ENCODE measurements at regions not wholly inside any gene's neighbourhood (a gene's known extent, or its start where the extent isn't known, plus 50 kb on each side); places are given as distances from the start of the nearest gene placed in this dataset.

DNA sequence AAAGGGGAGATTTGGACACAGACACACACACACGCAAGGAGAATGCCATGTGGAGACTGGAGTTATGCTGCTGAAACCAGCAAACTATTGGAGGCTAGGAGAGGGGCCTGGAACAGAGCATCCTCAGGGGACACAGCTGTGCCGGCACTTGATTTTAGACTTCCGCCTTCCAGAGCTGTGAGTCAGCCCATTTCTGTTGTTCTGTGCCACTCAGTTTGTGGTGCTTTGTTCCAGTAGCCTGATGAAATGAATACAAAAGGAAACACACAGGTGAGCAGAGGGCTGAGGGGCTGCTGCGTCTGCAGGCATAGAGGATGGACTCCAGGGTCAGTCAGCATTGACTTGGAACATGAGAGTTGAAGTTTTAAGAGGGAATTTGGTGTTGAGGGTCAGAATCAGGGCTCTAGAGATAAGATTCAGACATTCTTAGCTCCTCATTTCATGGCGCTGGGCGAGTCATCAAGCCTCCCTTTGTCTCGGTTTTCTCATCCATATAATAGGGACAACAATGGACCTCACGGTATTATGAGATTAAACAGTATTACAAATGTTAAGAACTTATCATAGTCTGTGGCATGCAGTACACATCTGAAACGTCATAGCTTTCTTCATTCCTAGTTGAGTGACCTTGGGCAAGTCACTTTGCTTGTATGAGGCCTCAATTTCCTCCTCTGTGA lies 191.0 kb downstream of the MIAT start:
- TF ChIP-seq ZNF565 (CRISPR knock-in tag; conservative IDR thresholded peaks at IDR 0.05; ENCODE audit: low read depth), result no peak
- ATAC-seq, result no peak

DNA sequence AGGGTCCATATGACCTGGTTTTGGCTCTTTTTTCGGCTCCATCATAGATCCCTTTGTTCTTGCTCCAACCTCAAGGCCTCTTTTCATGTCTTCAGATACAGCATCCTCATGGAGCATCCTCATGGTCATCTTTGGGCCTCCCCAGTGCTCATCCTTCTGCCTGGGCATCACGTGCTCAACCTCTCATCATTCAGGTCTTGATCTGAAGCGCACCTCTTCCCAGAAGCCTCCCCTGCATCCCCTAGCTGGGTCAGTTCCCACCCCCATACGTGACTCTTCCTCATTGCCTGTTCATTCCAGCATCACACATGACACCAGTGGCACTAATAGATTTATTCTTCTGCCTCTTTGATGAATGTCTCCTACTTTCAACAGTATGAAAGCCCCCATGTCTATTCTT lies 192.2 kb downstream of the MIAT start:
- TF ChIP-seq, protein P1, sequence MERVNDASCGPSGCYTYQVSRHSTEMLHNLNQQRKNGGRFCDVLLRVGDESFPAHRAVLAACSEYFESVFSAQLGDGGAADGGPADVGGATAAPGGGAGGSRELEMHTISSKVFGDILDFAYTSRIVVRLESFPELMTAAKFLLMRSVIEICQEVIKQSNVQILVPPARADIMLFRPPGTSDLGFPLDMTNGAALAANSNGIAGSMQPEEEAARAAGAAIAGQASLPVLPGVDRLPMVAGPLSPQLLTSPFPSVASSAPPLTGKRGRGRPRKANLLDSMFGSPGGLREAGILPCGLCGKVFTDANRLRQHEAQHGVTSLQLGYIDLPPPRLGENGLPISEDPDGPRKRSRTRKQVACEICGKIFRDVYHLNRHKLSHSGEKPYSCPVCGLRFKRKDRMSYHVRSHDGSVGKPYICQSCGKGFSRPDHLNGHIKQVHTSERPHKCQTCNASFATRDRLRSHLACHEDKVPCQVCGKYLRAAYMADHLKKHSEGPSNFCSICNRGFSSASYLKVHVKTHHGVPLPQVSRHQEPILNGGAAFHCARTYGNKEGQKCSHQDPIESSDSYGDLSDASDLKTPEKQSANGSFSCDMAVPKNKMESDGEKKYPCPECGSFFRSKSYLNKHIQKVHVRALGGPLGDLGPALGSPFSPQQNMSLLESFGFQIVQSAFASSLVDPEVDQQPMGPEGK (CRISPR knock-in tag; IDR thresholded peaks at IDR 0.05; ENCODE audit: borderline replicate concordance), result no peak
- TF ChIP-seq ISL1 (CRISPR knock-in tag; IDR thresholded peaks at IDR 0.05), result no peak
- no peak for TF ChIP-seq ZNF565 (CRISPR knock-in tag; conservative IDR thresholded peaks at IDR 0.05; ENCODE audit: low read depth)
- no peak for TF ChIP-seq TOX (CRISPR knock-in tag; IDR thresholded peaks at IDR 0.05; ENCODE audit: borderline replicate concordance)
- TF ChIP-seq, protein P2, sequence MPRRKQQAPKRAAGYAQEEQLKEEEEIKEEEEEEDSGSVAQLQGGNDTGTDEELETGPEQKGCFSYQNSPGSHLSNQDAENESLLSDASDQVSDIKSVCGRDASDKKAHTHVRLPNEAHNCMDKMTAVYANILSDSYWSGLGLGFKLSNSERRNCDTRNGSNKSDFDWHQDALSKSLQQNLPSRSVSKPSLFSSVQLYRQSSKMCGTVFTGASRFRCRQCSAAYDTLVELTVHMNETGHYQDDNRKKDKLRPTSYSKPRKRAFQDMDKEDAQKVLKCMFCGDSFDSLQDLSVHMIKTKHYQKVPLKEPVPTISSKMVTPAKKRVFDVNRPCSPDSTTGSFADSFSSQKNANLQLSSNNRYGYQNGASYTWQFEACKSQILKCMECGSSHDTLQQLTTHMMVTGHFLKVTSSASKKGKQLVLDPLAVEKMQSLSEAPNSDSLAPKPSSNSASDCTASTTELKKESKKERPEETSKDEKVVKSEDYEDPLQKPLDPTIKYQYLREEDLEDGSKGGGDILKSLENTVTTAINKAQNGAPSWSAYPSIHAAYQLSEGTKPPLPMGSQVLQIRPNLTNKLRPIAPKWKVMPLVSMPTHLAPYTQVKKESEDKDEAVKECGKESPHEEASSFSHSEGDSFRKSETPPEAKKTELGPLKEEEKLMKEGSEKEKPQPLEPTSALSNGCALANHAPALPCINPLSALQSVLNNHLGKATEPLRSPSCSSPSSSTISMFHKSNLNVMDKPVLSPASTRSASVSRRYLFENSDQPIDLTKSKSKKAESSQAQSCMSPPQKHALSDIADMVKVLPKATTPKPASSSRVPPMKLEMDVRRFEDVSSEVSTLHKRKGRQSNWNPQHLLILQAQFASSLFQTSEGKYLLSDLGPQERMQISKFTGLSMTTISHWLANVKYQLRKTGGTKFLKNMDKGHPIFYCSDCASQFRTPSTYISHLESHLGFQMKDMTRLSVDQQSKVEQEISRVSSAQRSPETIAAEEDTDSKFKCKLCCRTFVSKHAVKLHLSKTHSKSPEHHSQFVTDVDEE (CRISPR knock-in tag; IDR thresholded peaks at IDR 0.05), result no peak
- TF ChIP-seq, protein P3, sequence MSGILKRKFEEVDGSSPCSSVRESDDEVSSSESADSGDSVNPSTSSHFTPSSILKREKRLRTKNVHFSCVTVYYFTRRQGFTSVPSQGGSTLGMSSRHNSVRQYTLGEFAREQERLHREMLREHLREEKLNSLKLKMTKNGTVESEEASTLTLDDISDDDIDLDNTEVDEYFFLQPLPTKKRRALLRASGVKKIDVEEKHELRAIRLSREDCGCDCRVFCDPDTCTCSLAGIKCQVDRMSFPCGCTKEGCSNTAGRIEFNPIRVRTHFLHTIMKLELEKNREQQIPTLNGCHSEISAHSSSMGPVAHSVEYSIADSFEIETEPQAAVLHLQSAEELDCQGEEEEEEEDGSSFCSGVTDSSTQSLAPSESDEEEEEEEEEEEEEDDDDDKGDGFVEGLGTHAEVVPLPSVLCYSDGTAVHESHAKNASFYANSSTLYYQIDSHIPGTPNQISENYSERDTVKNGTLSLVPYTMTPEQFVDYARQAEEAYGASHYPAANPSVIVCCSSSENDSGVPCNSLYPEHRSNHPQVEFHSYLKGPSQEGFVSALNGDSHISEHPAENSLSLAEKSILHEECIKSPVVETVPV (CRISPR knock-in tag; IDR thresholded peaks at IDR 0.05), result no peak
- no peak for TF ChIP-seq ZFP3 (CRISPR knock-in tag; IDR thresholded peaks at IDR 0.05)
- no peak for TF ChIP-seq BACH2 (CRISPR knock-in tag; IDR thresholded peaks at IDR 0.05; ENCODE audit: borderline replicate concordance)
- TF ChIP-seq ZNF70 (CRISPR knock-in tag; IDR thresholded peaks at IDR 0.05), result no peak
- TF ChIP-seq ZC3H10 (CRISPR knock-in tag; IDR thresholded peaks at IDR 0.05), result no peak
- no peak for TF ChIP-seq RARB (CRISPR knock-in tag; IDR thresholded peaks at IDR 0.05)
- TF ChIP-seq CSDC2 (CRISPR knock-in tag; IDR thresholded peaks at IDR 0.05), result no peak
- TF ChIP-seq SNAI2 (CRISPR knock-in tag; IDR thresholded peaks at IDR 0.05), result no peak
- ATAC-seq, result no peak

DNA sequence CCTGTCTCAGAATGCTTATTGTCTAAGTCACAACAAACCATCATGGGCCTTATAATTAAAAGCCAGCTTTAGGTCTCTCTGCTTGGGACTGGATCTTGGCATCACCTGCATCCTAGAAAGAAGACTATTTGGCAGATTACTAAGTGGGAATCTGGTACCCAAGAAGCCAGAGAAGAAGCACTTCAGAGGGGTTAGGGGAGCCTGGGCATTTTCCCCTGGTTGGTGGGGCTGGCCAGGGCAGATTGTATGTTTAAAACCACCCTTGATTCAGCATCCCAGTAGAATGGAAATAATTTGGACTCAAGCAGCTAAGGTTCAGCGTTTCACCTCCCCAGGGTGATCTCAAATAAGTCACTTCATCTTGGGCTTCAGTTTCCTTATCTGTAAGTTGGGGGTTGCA lies 193.7 kb downstream of the MIAT start:
- no peak for TF ChIP-seq GLIS3 (CRISPR knock-in tag; IDR thresholded peaks at IDR 0.05)
- TF ChIP-seq CSDC2 (CRISPR knock-in tag; IDR thresholded peaks at IDR 0.05), result no peak
- no peak for TF ChIP-seq PPARA (CRISPR knock-in tag; IDR thresholded peaks at IDR 0.05; ENCODE audit: borderline replicate concordance)
- TF ChIP-seq OSR1 (CRISPR knock-in tag; IDR thresholded peaks at IDR 0.05), result no peak
- TF ChIP-seq ZC3H10 (CRISPR knock-in tag; IDR thresholded peaks at IDR 0.05), result no peak
- no peak for TF ChIP-seq BACH2 (CRISPR knock-in tag; IDR thresholded peaks at IDR 0.05; ENCODE audit: borderline replicate concordance)
- no peak for TF ChIP-seq ZNF8 (CRISPR knock-in tag; IDR thresholded peaks at IDR 0.05)
- TF ChIP-seq, protein P2 (CRISPR knock-in tag; IDR thresholded peaks at IDR 0.05), result no peak
- TF ChIP-seq, protein P1 (CRISPR knock-in tag; IDR thresholded peaks at IDR 0.05; ENCODE audit: borderline replicate concordance), result no peak
- TF ChIP-seq ARNTL (CRISPR knock-in tag; IDR thresholded peaks at IDR 0.05; ENCODE audit: borderline replicate concordance, low read depth), result no peak
- no peak for TF ChIP-seq ZFP3 (CRISPR knock-in tag; IDR thresholded peaks at IDR 0.05)
- TF ChIP-seq, protein P4, sequence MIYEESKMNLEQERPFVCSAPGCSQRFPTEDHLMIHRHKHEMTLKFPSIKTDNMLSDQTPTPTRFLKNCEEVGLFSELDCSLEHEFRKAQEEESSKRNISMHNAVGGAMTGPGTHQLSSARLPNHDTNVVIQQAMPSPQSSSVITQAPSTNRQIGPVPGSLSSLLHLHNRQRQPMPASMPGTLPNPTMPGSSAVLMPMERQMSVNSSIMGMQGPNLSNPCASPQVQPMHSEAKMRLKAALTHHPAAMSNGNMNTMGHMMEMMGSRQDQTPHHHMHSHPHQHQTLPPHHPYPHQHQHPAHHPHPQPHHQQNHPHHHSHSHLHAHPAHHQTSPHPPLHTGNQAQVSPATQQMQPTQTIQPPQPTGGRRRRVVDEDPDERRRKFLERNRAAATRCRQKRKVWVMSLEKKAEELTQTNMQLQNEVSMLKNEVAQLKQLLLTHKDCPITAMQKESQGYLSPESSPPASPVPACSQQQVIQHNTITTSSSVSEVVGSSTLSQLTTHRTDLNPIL (CRISPR knock-in tag; IDR thresholded peaks at IDR 0.05; ENCODE audit: low read depth), result no peak
- TF ChIP-seq TCF4 (CRISPR knock-in tag; IDR thresholded peaks at IDR 0.05; ENCODE audit: borderline replicate concordance), result no peak
- no peak for TF ChIP-seq ISL1 (CRISPR knock-in tag; IDR thresholded peaks at IDR 0.05)
- TF ChIP-seq SNAI2 (CRISPR knock-in tag; IDR thresholded peaks at IDR 0.05), result no peak
- TF ChIP-seq ESRRG (CRISPR knock-in tag; IDR thresholded peaks at IDR 0.05), result no peak
- TF ChIP-seq ZFP30 (CRISPR knock-in tag; IDR thresholded peaks at IDR 0.05), result no peak
- no peak for TF ChIP-seq TOX (CRISPR knock-in tag; IDR thresholded peaks at IDR 0.05; ENCODE audit: borderline replicate concordance)
- no peak for ATAC-seq
